Omental fat pad (tissue), 3 donors: ENCODE measurements at regions not wholly inside any gene's neighbourhood (a gene's known extent, or its start where the extent isn't known, plus 50 kb on each side); places are given as distances from the start of the nearest gene placed in this dataset.
A peak's percentile ranks its signal among the peaks of the same experiment; 100 is the strongest.

Source experiments
- ATAC-seq: fragments of 150-250 bp; one replicate; pipeline ENCODE4 v1.9.1; 2016; ENCODE audit warnings: mild to moderate bottlenecking, moderate library complexity; ENCODE audit not compliant: low FRiP score
- DNase-seq: peaks from one replicate; pipeline ENCODE4 v3.0.0-alpha.2; 2019; ENCODE audit warnings: low spot score
- CTCF ChIP-seq, 3 donors: fragments of 450-650 bp; IDR thresholded peaks; one replicate each; pipeline ENCODE4 v1.5.1; 2016 to 2017; ENCODE audit warnings: antibody characterized with exemption in 3 of 3, mild to moderate bottlenecking in 3 of 3, moderate library complexity in 2 of 3

GRCh38 chr2:120817956-120818325 lies 82.3 kb downstream of the GLI2 start:
- ATAC-seq (no peak), DNase-seq (no peak)
- TF ChIP-seq CTCF (IDR thresholded peaks at IDR 0.05), result no peak

DNA sequence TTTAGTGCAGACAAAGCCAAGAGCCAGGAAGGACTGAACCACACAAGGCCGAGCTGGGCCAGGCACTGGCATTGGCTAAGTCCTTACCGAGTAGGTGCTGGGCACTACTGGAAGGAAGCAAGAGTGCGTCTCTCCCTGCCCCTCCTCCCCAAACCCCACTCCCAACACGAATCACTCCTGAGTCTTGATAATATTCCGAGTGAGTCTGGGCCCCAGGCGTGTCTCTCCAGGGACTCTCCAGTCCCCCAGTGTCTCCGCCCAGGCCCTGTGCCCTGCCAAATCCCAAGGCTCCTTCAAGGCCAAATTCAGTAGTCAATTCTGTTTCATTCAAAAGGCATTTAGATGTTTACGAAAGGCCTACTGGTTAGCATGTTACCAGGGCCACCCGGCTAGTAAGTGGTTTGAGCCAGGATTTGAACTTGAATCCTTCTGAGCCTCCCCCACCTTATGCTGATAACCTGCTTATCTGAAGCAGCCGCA lies 82.8 kb downstream of the GLI2 start:
- no peak for DNase-seq
- no peak for ATAC-seq
- no peak for TF ChIP-seq CTCF (IDR thresholded peaks at IDR 0.05)

DNA sequence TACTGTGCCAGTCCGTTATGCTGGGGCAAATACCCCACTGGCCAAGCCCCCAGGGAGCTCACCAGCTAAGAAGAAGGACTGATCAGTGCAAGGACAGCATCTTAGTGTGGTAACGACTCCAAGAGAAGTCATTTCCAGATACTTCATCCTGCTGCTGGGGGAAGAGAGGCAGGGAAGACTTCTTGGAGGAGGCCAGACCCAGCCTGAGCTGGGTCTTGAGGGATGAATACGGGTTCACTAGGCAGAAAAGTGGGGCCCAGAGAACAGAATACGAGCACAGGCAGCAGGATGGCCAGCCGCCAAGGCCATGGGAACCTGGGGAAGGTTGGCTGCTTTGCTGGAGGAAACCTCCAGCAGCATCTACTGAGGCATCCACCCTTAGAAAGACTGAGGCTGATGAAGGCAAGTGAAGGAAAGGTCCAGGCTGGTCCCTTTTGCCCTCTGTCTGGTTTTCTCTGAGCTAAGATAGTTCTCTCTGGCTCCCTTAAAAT lies 84.1 kb downstream of the GLI2 start:
- no peak for TF ChIP-seq CTCF (IDR thresholded peaks at IDR 0.05)
- ATAC-seq (no peak), DNase-seq (no peak)

DNA sequence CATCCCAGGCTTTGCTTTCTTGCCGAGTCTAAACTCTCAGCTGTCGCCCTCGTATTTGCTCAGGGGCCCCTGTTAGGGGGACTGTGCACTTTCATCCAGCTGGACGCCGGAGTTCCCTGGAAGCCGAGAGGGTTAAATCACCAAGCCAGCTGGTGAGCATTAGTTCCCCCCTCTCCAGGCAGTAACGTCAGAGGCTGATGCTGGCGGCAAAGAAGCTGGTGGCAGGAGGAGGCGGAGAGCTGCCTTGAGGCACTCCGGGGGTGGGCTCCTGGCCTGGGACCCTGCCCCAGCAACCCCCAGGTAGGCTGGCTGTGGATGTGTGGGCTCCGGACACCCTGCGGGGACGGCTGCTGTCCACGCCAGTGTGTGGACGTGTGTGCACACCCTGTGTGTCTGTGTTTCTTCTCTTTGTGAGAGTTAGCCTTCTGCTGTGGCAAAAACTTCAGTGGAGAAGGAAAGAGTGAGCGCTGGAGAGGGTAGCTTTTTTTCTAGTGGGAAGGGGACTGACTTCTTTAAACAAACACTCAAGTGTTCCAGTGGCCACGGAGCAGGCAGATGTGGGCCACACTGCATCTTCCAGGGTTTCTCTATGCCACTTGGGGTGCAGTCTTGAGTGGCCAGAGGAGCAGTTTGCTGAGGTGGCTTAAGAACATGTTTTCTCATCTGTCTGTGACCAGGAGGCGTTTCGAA lies 84.7 kb downstream of the GLI2 start:
- ATAC-seq (peak; percentile 9), DNase-seq (no peak)
- no peak for TF ChIP-seq CTCF (IDR thresholded peaks at IDR 0.05)

DNA sequence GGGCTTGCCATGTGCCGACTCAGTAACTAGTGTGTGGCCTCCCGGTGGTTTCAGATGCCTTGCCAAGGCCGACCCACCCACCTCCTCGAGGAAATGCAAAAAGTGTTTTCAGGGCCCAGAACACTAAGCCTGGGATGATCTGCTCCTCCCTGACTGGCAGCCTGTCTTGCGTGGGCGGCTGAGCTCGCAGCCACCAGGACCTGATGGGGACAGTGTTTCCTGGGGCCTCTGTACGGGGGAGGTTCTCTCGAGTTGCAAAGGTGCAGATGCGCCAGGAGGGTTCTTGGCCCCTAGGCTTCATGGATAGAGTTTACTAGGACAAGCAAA lies 85.2 kb downstream of the GLI2 start:
- no peak for ATAC-seq
- no peak for DNase-seq
- TF ChIP-seq CTCF (IDR thresholded peaks at IDR 0.05), result no peak

DNA sequence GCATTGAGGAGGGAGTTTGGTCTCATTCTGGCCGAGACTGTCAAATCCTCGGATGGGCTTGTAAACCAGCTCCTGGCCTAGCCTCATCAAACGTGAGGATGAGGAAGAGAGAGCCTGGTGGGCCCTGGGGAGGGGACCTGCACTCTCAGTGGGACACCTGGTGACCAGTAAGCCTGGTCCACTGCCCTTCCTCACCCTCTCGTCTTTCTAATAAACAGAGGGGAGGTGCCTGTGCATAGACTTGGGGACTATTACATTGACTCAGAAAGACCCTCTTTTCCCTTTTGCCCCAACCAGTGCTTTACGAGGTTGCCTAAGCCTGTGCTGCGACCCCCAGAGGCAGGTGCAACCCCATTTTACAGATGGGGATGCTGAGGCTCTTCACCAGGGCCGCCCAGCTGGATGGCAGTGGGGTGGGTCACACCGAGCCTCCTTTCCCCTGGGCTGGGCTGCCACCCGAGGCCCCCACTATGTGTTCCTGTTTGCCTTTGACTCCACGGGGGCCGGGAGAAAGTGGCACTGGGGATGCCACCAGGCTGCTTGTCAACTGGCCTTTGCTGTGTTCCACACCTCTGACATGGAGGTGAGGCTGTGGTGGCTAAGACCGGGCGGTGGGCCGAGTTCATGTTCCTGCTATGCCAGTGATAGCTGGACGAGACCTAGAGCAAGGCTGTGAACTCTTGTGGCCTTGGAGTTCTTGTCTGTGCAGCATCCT lies 85.9 kb downstream of the GLI2 start:
- no peak for ATAC-seq
- no peak for TF ChIP-seq CTCF (IDR thresholded peaks at IDR 0.05)

DNA sequence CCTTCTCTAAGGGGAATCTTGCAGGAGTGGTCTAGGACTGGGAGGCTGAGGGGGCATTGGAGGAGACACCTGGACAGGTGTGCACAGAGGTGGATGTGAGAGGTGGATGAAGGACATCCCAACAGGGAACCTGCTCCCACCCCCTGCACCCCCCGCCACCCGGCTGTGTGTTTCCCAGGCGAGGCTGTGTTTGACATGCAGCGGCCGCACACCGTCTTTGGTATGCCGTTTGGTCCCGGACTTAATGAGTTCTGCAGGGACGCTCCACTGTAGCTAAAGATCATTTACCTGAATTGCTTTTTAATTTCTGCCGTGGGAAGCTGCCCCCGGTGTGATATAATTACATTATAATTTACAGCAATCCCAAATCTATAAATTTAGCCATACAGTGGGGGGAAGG lies 87.3 kb downstream of the GLI2 start:
- no peak for ATAC-seq
- no peak for DNase-seq
- TF ChIP-seq CTCF (IDR thresholded peaks at IDR 0.05), result no peak

More for the DNA sequence above, 85.9 kb downstream of the GLI2 start:
- no peak for DNase-seq
